GM21529 (cell line): ENCODE measurements at regions not wholly inside any gene's neighbourhood (a gene's known extent, or its start where the extent isn't known, plus 50 kb on each side); places are given as distances from the start of the nearest gene placed in this dataset.
A peak's percentile ranks its signal among the peaks of the same experiment; 100 is the strongest.

ENCODE experiments used
- ATAC-seq: cut with Tn5 transposase; IDR thresholded peaks from one replicate; pipeline ENCODE4 v1.9.1; 2021; ENCODE audit not compliant: unreplicated experiment

DNA sequence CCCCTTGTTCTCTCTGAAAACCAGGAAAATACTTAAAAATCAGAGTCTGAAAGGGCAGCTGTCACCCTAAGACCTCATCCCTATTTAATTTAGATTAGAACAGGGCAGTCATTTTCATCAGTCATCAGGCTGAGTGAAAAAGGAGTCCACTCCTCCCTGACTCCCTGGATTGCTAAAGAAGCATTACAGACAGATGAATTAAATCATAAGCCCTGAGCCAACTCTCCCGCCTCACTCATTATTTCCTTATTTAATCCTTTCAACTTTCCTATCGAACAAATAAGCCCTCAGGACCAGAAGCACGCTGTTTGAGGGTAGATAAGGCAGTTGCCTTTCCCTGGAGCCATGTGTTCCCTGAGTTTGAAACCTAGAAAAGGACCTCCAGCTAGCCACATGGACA is 201.9 kb upstream of the ANKRD55 start:
- ATAC-seq: no peak

DNA sequence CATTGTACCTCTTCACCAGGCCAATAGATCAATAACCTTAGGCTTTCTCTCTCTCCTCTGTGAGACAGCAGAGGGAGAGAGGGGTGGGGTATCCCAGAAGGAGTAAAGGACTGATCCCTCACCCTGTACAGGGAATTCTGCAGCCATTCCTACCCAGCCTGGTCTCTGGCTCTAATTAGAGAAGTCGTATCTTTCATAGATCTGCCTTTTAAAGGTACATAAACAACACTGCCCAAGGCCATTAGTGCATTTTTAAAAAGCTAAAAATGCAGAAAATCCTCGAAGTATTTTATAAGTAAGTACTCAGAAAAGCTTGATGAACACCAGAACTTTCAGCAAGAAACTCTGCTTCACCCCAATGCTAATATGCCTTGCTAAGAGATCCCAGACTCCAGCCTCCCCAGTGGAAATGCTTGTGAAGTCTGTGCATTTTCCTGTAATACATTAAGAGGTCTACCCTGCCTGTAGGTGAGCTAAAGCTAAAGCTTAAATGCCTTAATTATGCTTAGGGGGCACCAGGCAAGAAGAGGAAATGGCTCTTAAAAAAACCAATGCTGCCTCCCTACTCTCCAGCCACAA is 200.0 kb upstream of the ANKRD55 start:
- ATAC-seq: no peak

DNA sequence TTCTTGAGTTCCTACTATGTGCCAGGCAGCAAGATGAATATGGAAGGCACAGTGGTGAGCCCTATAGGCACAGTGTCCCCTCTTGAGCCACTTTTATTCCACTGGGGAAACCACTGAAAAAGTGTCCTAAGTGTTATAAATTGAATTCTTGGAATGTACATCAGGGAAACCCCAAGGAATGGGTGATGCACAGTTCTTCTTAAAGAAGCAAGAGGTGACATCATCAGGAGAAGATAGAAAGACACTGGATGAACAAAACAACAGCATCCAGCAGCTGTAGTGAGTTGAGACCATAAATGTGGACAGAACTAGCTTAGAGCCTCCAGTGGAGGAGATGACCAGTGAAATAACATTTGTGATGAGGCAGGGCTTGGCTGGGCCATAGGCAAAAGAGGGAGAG is 199.2 kb upstream of the ANKRD55 start:
- ATAC-seq: no peak

DNA sequence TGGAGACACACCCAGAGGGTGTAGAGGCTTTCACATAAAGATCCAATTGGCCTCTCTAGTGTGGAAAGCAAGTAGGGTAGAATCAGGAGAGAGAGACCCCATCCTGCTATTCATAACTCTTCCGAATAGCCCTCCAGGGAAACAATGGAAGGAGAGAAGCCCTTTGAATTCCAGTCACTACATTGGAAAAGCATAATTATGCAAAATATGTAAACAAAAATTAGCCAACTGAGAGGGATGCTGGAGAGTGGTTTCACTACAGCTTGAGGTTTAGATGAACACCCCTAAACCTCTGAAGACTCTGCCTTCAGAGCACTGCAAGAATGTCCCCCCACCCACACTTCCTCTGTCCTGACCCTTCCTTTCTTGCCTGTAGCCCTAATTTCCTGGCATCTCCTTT is 197.3 kb upstream of the ANKRD55 start:
- no peak for ATAC-seq

DNA sequence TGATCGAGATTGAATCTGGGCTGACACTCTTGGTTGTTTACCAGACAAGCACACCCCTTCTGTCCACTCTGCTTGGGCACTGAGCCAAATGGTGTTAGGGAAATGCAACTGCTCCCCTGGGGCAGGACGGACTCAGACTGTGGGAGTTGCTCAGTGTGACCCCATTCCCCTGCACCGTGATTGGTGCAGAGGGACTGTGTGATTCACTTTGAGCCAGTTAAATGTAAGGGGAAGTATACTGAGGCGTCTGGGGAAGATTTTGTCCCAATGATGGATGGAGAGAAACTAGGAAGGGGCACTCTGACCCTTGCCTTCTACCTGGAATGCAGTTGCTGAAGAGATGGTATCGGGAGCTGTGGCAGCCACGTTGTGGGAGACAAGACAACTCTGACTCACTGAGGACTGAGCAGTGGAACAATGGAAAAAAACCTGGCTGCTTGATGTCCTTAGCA is 196.0 kb upstream of the ANKRD55 start:
- no peak for ATAC-seq

DNA sequence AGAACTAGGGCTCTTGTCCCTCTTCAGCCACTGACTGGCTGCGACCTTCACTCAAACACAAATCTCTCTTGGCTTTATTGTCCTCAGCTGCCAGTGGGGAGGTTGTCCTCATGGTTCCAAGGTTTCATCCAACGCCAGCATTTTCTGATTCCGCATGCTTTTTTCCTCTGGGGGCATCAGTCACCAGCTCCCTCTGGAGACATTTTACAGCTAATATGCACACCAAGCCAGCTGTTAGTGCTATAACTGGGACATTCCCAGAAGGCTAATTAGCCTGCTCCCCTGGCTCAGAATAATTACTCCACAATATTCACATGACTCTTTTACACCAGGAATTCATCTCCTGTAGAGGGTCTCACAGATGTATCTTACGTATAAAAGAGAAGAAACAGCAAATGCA is 193.6 kb upstream of the ANKRD55 start:
- ATAC-seq: no peak

DNA sequence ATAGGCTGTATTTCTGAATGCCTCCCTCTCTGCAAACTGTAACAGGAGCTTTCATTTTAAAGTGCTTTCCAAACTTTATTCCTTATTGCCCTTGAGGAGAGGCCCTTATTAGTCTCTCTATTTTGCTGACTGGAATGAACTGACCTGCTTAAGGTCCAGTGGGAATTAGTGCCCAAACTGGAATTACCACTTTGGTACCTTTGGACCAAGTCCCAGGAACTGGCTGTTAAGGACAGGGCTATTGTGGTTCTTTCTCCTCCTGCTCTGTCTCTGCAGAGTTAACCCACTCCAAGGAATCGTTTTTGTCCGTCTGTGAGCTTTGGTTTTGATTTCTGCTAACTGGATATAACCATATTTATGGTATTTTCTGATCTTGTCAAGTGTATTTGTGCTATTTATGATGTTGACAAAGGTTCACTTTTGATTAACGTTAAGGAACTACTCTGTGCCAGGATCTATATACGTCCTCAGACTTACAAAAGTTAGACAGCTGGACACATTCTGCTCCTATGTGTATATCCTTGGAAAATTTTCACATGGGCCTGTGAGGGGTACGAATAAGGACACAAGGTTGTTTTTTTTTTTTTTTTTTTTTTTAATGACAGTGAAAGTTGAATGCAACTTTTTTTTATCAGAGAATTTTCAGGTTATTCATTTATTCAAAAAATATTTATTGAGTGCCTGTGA is 189.1 kb upstream of the ANKRD55 start:
- ATAC-seq: no peak

DNA sequence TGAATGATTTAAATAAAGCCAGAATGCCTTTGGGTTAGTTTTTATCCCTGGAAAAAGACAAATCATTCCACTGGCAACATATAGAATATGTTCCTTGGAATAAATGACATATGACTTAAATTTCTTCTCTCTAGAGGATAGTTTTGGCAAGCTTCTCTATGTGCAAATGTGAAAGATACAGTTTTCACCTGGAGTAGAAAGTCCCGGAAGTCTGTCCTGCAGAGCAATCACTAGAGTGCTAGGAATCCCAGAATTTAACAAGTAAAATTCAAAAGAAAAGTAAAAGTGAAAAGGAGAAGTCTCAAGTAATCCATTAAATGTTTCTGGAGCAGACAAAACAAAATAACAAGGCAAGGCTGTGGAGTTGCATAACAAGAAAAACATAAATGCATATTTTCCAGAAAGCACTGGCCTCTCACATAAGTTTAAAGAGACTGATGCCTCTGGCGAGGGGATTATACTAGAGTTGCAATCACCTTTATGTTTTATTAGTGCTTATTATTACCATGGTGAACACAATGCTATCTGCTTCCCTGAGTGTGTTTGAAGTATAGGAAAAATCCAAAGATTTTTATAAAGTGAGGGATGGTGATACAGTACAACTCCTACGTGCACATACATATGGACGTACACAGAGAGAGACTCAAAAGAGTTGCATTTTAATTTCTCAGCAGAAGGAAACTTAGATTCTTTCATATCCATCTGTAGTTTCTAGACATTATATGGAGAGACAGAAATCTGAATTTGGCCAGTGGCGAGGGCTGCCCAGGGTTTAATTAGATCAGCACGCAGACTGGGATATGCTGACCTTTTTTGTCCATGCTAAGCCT is 188.3 kb upstream of the ANKRD55 start:
- ATAC-seq: no peak

DNA sequence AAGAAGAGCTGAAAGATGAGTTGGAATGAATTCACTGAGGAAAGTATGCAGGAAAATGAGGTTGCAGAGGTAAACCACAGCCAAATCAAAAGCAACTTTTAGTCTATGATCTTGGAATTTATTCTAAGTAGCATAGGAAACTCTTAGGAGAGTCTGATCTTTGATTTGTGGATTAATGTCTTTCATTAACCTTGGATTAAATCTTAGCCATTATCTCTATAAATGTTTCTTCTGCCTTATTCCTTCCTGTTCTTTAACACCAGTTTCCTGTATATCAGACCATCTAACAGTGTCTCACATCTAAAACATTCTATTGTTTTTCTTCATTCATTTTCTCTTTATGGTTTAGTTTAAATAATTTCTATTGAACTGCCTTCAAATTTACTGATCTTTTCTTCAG is 187.2 kb upstream of the ANKRD55 start:
- no peak for ATAC-seq

DNA sequence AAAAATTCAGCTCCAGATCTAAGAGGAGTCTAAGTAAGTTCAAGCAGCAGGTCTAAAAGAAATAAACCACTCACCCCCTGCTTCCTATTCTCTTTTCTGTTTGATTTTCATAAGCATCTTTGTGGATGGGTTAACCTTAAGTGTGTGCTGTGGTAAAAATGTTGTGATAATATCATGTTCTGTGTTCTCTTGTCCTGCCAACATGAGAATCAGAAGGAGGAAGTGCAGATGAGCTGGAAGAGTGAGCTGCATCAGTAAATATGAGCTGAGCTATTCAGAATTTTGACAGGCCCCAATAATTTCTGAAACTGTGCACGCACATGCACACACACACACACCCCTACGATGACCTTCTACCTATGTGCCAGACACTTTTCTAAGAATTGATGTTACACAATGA is 186.5 kb upstream of the ANKRD55 start:
- ATAC-seq: no peak

DNA sequence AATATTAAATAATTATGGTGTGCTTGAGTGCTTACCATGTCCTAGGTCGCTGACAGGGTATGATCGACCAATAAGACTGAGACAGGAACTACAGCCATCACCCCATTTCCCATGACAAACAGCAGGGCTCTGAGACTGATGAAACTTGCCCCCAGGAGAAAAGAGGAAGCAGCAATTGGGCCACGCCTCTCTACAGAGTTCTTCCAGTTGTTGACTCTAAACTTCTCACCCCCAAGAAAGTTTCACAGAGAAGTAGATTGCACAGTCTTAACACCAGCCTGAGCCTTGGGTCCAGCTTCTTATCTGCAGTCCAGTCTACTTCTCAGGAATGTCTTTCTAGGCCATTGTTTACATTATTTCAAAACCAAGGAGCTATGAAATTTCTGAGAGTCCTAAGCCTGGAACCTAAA is 182.2 kb upstream of the ANKRD55 start:
- ATAC-seq: peak; percentile 83

DNA sequence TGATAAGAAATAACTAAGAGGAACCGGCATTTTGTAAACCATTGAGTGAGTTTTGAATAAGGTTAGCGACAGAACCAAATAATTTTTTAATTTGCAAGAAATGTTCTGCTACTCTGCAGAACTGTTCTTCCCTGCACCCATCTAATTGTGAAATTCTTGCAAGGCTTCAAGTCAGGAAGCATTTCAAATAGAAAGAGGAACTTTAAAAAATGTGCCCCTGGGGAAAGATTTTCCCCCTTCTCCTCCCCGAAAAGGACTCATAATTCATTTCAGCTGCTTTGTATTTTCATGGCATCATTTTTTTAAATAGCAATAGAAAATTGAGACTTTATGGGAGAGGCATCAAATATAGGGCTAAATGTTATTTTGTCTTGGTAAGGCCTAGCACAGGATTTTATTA is 180.9 kb upstream of the ANKRD55 start:
- ATAC-seq: no peak

DNA sequence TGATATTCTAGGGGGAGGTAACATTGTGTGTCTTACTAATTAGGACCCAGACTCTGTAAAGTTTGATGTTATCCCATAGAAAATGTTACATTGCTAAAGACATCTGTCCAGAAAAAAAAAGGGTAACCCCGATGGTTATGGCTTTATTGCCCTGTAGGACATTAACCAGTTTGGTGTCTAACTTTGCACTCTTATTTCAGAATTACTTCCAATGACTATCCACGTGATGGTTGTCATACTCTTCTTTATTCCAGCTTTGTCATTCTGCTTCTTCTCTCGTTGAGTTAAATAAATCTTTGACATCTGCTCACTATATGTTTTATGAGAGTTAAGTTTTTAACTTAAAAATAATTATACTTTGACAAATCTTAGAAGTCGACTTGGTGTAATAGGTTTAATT is 180.4 kb upstream of the ANKRD55 start:
- ATAC-seq: no peak

DNA sequence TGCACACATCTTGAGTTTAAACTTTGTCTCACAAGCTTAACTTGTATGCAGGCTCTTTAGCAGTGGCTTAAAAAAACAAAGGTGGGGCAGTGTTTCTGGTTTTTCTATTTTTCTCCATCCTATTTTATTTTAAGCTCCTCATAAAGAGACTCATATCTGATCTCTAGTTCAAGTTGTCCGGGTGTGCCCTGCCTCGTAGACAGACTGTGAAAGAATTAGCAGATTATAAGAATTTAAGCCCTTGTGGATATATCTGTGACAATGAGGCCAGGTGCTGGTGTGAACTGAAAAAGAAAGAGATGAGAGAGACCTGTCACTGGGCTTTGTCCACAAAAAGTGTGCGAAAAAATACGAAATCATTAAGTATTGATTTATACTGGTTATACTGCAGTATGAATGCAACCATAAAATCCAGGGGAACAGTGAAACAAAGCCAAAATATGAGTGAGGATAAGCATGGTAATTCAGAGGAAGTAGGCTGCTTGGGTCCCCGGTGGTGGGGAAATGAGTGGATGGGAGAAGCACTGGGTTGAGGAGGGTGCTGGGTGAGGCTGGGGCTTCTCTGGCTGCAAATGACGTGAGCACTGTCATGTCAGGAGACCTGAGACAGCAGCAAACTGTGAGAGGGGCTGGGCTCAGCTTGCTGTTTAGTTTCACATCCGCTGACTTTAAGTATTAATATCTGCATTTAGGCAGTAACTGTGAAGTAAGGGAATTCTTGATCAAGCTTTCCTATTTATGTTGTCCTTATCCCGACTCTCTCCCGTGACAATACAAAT is 179.7 kb upstream of the ANKRD55 start:
- peak; percentile 88 for ATAC-seq

DNA sequence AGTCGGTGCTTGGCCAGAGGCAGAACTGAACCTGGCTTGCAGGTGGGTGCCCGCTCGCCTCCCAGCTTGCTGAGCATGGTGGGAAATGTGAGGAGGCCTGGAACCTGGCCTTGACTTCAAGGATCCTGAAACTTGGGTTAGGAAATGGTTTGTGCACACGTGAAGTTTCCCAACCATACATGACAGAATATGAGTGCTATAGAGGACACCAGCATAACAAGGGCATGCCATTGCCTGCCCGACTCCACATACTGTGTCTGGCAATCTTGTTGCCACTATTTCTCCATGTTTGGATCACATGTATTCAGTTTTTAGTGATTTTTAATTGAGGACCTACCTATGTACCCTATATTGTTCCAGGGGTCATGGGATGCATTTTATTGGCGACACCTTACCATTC is 177.6 kb upstream of the ANKRD55 start:
- ATAC-seq: no peak

DNA sequence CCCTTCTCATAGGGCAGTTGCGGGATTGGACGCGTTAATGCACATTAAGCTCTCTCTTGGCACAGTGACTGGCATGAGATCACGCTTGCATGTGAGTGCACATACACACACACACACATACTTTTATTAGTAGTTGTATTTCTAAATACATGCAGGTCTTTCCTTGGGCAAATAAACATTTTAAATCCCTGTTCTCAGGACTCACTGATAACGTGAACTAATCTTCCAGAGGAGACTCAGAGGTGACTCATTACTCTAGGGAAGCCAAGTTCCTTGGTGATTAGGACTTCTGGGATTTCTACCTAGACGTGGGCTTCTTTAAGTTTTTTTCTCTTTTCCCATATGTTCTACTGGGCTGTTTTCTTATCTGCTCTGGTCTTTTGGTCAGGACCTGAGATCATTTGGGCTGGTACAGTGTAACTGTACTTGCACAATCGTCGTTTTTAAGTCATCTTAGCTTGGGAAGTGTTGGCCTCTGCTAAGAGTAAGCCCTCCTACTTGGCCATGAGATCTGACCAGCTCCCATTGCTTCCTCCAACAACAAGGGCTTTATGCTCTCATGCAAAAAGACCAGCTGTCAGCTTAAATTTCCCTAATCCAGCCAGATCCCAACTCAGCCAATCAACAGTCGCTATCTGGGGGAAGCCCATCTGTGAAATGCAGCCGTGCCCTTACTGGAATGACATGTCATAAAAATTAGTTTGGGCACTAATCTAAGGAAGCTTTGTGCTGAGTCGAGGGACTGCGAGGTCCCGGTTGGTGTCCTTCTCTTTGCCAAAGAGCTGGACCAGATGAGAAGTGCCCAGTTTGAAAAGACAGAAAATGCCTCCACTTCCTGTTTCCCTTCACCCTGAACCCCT is 176.4 kb upstream of the ANKRD55 start:
- no peak for ATAC-seq

DNA sequence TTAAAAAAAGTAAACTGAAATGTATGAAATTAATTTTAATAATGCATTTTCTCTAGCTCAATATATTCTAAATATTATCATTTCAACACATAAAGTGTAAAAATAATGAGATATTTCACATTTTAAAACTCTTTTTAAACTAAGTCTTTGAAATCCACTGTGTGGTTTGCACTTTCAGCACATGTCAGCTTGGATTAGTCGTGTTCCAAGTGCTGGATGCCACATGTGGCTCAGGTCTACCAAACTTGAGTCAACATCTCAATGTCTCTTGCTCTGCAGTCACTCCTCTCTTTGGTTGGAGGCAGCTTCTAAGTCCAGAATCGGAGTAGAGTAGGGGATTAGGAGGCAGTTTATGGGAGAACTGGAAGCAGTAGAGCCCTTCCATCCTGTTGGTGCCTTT is 173.7 kb upstream of the ANKRD55 start:
- no peak for ATAC-seq

DNA sequence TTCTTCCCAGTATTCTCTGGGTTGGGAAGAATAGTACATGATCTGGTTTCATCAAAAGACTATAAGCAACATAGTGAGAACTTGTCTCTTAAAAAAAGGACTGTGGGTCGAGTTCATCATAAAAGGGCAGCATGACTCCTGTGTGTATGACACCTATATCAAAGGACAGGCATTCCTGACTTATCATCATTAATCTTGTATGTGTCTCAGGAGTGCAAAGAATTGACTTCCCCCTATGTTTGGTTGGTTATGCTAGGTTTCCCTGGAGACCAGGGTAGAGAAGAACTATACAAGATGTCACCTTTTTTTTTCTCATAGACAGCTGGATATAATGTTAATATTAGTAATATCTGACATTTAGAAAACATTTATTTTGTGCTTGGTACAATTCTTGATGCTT is 173.1 kb upstream of the ANKRD55 start:
- ATAC-seq: no peak

DNA sequence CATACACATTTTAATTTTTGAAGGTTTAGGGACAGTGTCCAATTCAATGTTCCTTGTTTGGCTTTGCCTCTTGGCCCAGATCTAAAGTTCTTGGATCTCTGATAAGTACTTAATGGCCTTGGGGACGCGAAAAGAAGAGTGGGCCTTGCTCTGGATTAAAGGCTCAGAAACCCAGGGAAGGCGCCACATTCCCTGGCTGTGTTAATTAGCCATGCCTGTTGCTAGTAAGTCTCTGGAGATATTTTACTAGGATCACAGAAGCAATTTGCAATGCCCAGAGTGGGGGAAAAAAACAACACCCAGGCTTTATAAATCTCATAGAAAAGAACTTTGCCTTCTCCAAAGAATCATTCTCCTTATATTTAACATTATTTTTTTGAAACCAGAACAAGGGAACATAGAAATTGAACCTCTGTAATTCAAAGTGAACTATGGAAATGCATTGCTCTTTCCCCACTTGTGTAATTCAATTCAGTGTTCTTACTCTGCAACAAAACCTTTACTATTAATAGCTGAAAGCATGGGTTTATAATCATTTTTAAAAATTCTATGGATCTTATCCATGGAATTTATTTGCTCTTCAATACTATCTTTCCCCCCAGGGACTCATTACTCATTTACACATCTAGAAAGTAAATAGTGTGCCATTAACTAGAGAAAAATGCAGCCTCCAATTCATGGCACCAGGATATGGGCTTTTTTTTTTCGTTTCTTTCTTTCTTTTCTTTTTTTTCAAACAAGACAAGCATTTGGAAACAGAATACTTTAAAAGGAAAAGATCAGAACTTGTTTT is 172.2 kb upstream of the ANKRD55 start:
- no peak for ATAC-seq
